Adrenal gland (tissue), 9 donors: ENCODE measurements at regions not wholly inside any gene's neighbourhood (a gene's known extent, or its start where the extent isn't known, plus 50 kb on each side); places are given as distances from the start of the nearest gene placed in this dataset.
"Not testable (repeated sequence)": the region's sequence is repeated elsewhere in the genome, so short reads cannot be mapped to it uniquely, and the experiment has no call there.

Experiments
- DNase-seq, 7 donors: peaks; one replicate each; pipeline ENCODE4 v3.0.0-alpha.2; 2019 to 2020
- H3K27ac ChIP-seq, 5 donors: fragments of 200-600 bp; sonication (generic) in 4 of 5; 1 replicate in 3 of 5; 2 replicates in 2 of 5; pipeline versions ENCODE4 v1.5.1 to v1.8.0; 2016 to 2020; ENCODE audit warnings: mild to moderate bottlenecking in 1 of 5
- H3K27me3 ChIP-seq: fragments of 200-600 bp; 2 replicates; pipeline ENCODE4 v1.8.0; 2021
- H3K36me3 ChIP-seq, 2 donors: fragments of 200-600 bp; replicated peaks in 1 of 2; 1 replicate in 1 of 2; 2 replicates in 1 of 2; pipeline versions ENCODE4 v1.5.1 to v1.8.0; 2018 to 2022
- H3K4me1 ChIP-seq, 2 donors: fragments of 200-600 bp; replicated peaks in 1 of 2; 1 replicate in 1 of 2; 2 replicates in 1 of 2; pipeline versions ENCODE4 v1.5.1 to v1.8.0; 2018 to 2021
- H3K4me3 ChIP-seq, 4 donors: fragments of 200-600 bp; sonication (generic) in 3 of 4; one replicate each; pipeline ENCODE4 v1.5.1; 2016 to 2018
- H3K9me3 ChIP-seq, 3 donors: fragments of 200-600 bp; sonication (generic) in 1 of 3; replicated peaks in 1 of 3; 1 replicate in 2 of 3; 2 replicates in 1 of 3; pipeline versions ENCODE4 v1.5.1 to v1.8.0; 2016 to 2021
- CTCF ChIP-seq, 6 experiments: fragments of 450-650 bp in 4 of 6; fragments of 200-600 bp in 2 of 6; sonication (generic) in 1 of 6; IDR thresholded peaks; 1 replicate in 5 of 6; 2 replicates in 1 of 6; pipeline versions ENCODE4 v1.5.1 to v1.8.0; 2016 to 2021; ENCODE audit warnings: antibody characterized with exemption in 6 of 6, mild to moderate bottlenecking in 2 of 6, moderate library complexity in 1 of 6
- POLR2A ChIP-seq, 2 donors: fragments of 450-650 bp; IDR thresholded peaks; one replicate each; pipeline ENCODE4 v1.6.1; 2017; ENCODE audit warnings: antibody characterized with exemption in 2 of 2, mild to moderate bottlenecking in 2 of 2, moderate library complexity in 1 of 2
- WGBS, 4 donors: extraction: QIAGEN DNeasy Blood & Tissue Kit in 2 of 4; methylation state at CpG; one replicate each; pipeline versions ENCODE4 v1.1.5 to v1.1.7; 2013 to 2017; 5-methylcytosine and 5-hydroxymethylcytosine counted together
- intact Hi-C, 2 donors: fragments of 100-400 bp; cut with DNase I; formaldehyde crosslinking; loops; one replicate each; pipeline versions ENCODE4 v1.14.1 to v1.15.0; 2022 to 2023
- donor health status: healthy with polysubstance abuse.
- donor health status: Bipolar disorder and iron deficiency.
- donor health status: DM: yes; HTN: yes; CAD: no.
- donor health status: DM: no; HTN: no; CAD: no.
- donor health status: DM: no; HTN: no; CAD: no.

- TF ChIP-seq POLR2A (IDR thresholded peaks at IDR 0.05) (no peak), CTCF (IDR thresholded peaks at IDR 0.05) (no peak)
- H3K36me3 ChIP-seq: no peaks in the 10 kb centered on the region
- no peak overlapping the region for H3K4me3 ChIP-seq
- H3K27ac ChIP-seq: no peak overlapping the region
- no peak for DNase-seq
- H3K4me1 ChIP-seq: peaks cover 0 to 8% of the 10 kb centered on the region in 2 donors
- 89 to 97% (median 95%) methylated on average over 4 of the region's 4 CpGs for WGBS, 4 donors
- H3K9me3 ChIP-seq: no peaks in the 10 kb centered on the region
- intact Hi-C loops: no loop called here
- H3K27me3 ChIP-seq: no peaks in the 10 kb centered on the region
Measured at GRCh38 chr18:51253476-51253875, 56.0 kb upstream of the MEX3C start.

GRCh38 chr18:51255693-51256092 is 58.2 kb upstream of the MEX3C start:
- H3K4me1 ChIP-seq: peaks cover 0 to 8% of the 10 kb centered on the region in 2 donors
- H3K36me3 ChIP-seq: no peaks in the 10 kb centered on the region
- H3K27me3 ChIP-seq: no peaks in the 10 kb centered on the region
- H3K4me3 ChIP-seq: no peak overlapping the region
- H3K9me3 ChIP-seq: no peaks in the 10 kb centered on the region
- no peak for DNase-seq
- 66 to 84% (median 78%) methylated on average over 3 of the region's 3 CpGs for WGBS, 4 donors
- intact Hi-C loops: no loop called here
- no peak overlapping the region for H3K27ac ChIP-seq
- TF ChIP-seq POLR2A (IDR thresholded peaks at IDR 0.05) (no peak), CTCF (IDR thresholded peaks at IDR 0.05) (no peak)

DNA sequence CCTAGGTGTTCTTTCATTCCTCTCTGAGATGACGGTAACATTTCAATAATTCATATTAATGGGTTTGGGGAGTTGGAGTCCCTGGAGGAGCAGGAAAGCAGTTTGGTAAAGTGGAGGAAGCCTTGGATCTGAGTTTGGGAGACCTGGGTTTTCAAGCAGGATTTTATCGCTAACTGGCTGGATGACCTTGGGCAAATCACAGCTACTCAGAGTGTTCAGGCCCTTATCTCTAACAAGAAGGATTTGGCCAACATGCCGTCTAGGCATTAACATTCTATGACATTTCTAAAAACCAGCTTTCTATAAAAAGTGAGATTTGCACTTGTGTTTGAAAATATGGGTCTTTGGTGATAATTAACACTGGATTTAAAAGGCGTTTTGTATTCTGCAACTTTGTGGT is 59.7 kb upstream of the MEX3C start:
- intact Hi-C loops: no loop called here
- no peak for TF ChIP-seq CTCF (IDR thresholded peaks at IDR 0.05)
- TF ChIP-seq POLR2A (IDR thresholded peaks at IDR 0.05): no peak
- Histone ChIP-seq H3K36me3 (no peaks in the 10 kb centered on the region), H3K4me1 (peaks cover 0 to 8% of the 10 kb centered on the region in 2 donors), H3K9me3 (no peaks in the 10 kb centered on the region), H3K4me3 (no peak overlapping the region), H3K27ac (no peak overlapping the region), H3K27me3 (no peaks in the 10 kb centered on the region)
- 19 to 39% (median 34%) methylated on average over 4 of the region's 4 CpGs for WGBS, 4 donors
- peak in 6 of 7 donors; percentile 37 to 63 (median 43) for DNase-seq

GRCh38 chr18:51260118-51260517 is 62.6 kb upstream of the MEX3C start:
- Histone ChIP-seq H3K4me1 (peaks cover 0 to 8% of the 10 kb centered on the region in 2 donors), H3K4me3 (no peak overlapping the region), H3K27ac (no peak overlapping the region), H3K27me3 (no peaks in the 10 kb centered on the region), H3K36me3 (no peaks in the 10 kb centered on the region), H3K9me3 (no peaks in the 10 kb centered on the region)
- WGBS, 4 donors: 86 to 93% (median 88%) methylated on average over 2 of the region's 2 CpGs
- DNase-seq: no peak
- intact Hi-C loops: no loop called here
- no peak for TF ChIP-seq POLR2A (IDR thresholded peaks at IDR 0.05)
- no peak for TF ChIP-seq CTCF (IDR thresholded peaks at IDR 0.05)

DNA sequence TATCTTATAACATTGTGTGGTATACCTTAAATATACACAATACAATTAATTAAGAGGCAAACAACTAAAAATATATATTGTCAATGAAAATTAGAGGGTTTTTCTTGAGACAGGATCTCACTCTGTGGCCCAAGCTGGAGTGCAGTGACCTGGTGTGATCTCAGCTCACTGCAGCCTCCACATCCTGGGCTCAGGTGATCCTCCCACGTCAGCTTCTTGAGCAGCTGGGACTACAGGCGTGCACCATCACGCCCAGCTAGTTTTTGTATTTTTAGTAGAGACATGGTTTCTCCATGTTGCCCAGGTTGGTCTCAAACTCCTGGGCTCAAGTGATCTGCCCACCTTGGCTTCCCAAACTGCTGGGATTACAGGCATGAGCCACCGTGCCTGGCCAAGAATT is 68.6 kb upstream of the MEX3C start:
- H3K4me1 ChIP-seq, H3K4me3 ChIP-seq, DNase-seq, H3K27ac ChIP-seq, H3K36me3 ChIP-seq, H3K9me3 ChIP-seq, intact Hi-C loops, H3K27me3 ChIP-seq: not testable (repeated sequence)
- WGBS, 4 donors: 69 to 85% (median 74%) methylated on average over 4 of the region's 4 CpGs
